NCI-H1092 treated with DMSO at 0.1 percent for 48 hours (cell line): ENCODE measurements at regions not wholly inside any gene's neighbourhood (a gene's known extent, or its start where the extent isn't known, plus 50 kb on each side); places are given as distances from the start of the nearest gene placed in this dataset.

ENCODE experiments used
- DNase-seq: peaks from one replicate; lab custom pipeline; 2025; lab: John Stamatoyannopoulos, UW

GRCh38 chr18:78726326-78727056 is 253.1 kb upstream of the SALL3 start:
- DNase-seq: no peak

GRCh38 chr18:78727057-78727739 is 252.4 kb upstream of the SALL3 start:
- DNase-seq: no peak

GRCh38 chr18:78727877-78728783 is 251.5 kb upstream of the SALL3 start:
- DNase-seq: no peak

GRCh38 chr18:78728784-78729467 is 250.7 kb upstream of the SALL3 start:
- no peak for DNase-seq

GRCh38 chr18:78730546-78730945 is 249.1 kb upstream of the SALL3 start:
- no peak for DNase-seq

- DNase-seq: no peak
These were observed 248.6 kb upstream of the SALL3 start for GRCh38 chr18:78731016-78731397.

- DNase-seq: no peak
These were observed 248.1 kb upstream of the SALL3 start for GRCh38 chr18:78731398-78732032.

GRCh38 chr18:78732273-78733210 is 247.1 kb upstream of the SALL3 start:
- no peak for DNase-seq

GRCh38 chr18:78733762-78734613 is 245.6 kb upstream of the SALL3 start:
- no peak for DNase-seq

- no peak for DNase-seq
These were observed 245.0 kb upstream of the SALL3 start for GRCh38 chr18:78734614-78734945.

- no peak for DNase-seq
These were observed 244.2 kb upstream of the SALL3 start for GRCh38 chr18:78735131-78736014.

GRCh38 chr18:78736015-78736690 is 243.5 kb upstream of the SALL3 start:
- DNase-seq: no peak

GRCh38 chr18:78737006-78737915 is 242.4 kb upstream of the SALL3 start:
- DNase-seq: no peak

- DNase-seq: no peak
These were observed 241.4 kb upstream of the SALL3 start for GRCh38 chr18:78738076-78738690.

- DNase-seq: no peak
These were observed 240.5 kb upstream of the SALL3 start for GRCh38 chr18:78739115-78739514.

- DNase-seq: no peak
These were observed 239.5 kb upstream of the SALL3 start for GRCh38 chr18:78739882-78740677.
